HG02759 (cell line): ENCODE measurements at regions not wholly inside any gene's neighbourhood (a gene's known extent, or its start where the extent isn't known, plus 50 kb on each side); places are given as distances from the start of the nearest gene placed in this dataset.

Source experiments
- ATAC-seq: cut with Tn5 transposase; IDR thresholded peaks from one replicate; pipeline ENCODE4 v1.9.1; 2021; ENCODE audit warnings: mild to moderate bottlenecking, moderate library complexity; ENCODE audit not compliant: unreplicated experiment

- ATAC-seq = no peak
Observed at GRCh38 chr3:96007650-96008195, 806.7 kb upstream of the EPHA6 start.

GRCh38 chr3:96012939-96013338 lies 801.5 kb upstream of the EPHA6 start:
- ATAC-seq = no peak

GRCh38 chr3:96017556-96017955 lies 796.8 kb upstream of the EPHA6 start:
- ATAC-seq = no peak

GRCh38 chr3:96022676-96023075 lies 791.7 kb upstream of the EPHA6 start:
- no peak for ATAC-seq

GRCh38 chr3:96027718-96028117 lies 786.7 kb upstream of the EPHA6 start:
- no peak for ATAC-seq

- ATAC-seq = no peak
Observed at GRCh38 chr3:96039632-96040031, 774.8 kb upstream of the EPHA6 start.

GRCh38 chr3:96059301-96059700 lies 755.1 kb upstream of the EPHA6 start:
- no peak for ATAC-seq

GRCh38 chr3:96069065-96069464 lies 745.3 kb upstream of the EPHA6 start:
- no peak for ATAC-seq

GRCh38 chr3:96070678-96071077 lies 743.7 kb upstream of the EPHA6 start:
- no peak for ATAC-seq

- no peak for ATAC-seq
Observed at GRCh38 chr3:96071097-96071496, 743.3 kb upstream of the EPHA6 start.

GRCh38 chr3:96072226-96072625 lies 742.2 kb upstream of the EPHA6 start:
- no peak for ATAC-seq

GRCh38 chr3:96083610-96084009 lies 730.8 kb upstream of the EPHA6 start:
- no peak for ATAC-seq

GRCh38 chr3:96086018-96086417 lies 728.4 kb upstream of the EPHA6 start:
- no peak for ATAC-seq

GRCh38 chr3:96101006-96101560 lies 713.3 kb upstream of the EPHA6 start:
- ATAC-seq = no peak

- ATAC-seq = no peak
Observed at GRCh38 chr3:96106701-96107100, 707.7 kb upstream of the EPHA6 start.
